Dedifferentiated amniotic fluid mesenchymal stem cell (primary cell): ENCODE measurements at regions not wholly inside any gene's neighbourhood (a gene's known extent, or its start where the extent isn't known, plus 50 kb on each side); places are given as distances from the start of the nearest gene placed in this dataset.
"Not testable (repeated sequence)": the region's sequence is repeated elsewhere in the genome, so short reads cannot be mapped to it uniquely, and the experiment has no call there.

Experiments
- DNase-seq: peaks from one replicate; pipeline ENCODE4 v3.0.0-alpha.2; 2016; ENCODE audit errors: extremely low spot score

DNA sequence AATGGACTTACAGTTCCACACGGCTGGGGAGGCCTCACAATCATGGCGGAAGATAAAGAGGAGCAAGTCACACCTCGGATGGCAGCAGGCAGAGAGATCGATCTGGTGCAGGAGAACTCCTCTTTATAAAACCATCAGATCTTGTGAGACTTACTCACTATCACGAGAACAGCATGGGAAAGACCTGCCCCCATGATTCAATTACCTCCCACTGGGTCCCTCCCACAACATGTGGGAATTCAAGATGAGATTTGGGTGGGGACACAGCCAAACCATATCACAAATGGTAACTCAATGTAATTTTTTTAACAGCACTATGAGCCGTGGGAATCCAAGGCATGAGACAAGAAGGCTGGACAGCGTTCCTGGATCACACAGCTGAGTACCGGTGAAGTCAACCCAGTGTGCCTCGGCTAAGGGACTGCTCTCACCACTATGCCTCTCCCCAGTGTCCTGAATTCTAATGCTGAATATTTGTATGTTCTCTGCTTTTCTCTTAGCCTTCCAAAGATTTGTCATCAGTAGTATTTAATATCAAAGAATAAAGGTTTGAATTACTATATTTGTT, 84.3 kb downstream of the IRS2 start:
- not testable (repeated sequence) for DNase-seq

- no peak for DNase-seq
Measured at GRCh38 chr13:109700176-109700575, 86.2 kb downstream of the IRS2 start.

DNA sequence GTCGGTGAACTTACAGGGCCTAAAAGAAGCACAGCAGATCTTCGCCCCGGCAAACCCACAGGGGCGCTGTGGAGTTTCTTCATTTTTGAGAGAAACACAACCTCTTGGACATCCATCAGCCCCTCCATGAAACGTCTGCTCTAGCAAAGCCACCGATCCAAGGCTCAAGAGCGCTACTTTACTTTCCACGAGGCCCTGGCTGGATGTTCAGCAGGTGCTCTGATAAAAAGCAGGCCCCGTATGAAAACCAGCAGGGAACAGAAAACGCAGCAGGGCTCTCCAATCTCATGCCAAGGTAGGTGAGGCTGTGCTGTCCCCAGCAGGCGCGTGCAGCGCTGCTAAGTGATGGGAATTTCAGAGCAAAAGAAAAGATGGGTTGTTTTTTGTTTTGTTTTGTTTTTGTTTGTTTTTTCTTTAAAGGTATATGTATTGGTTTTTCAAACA, 86.7 kb downstream of the IRS2 start:
- DNase-seq, result no peak

- DNase-seq, result no peak
Measured at GRCh38 chr13:109698779-109699178, 87.6 kb downstream of the IRS2 start.

GRCh38 chr13:109697936-109698335, 88.4 kb downstream of the IRS2 start:
- no peak for DNase-seq

DNA sequence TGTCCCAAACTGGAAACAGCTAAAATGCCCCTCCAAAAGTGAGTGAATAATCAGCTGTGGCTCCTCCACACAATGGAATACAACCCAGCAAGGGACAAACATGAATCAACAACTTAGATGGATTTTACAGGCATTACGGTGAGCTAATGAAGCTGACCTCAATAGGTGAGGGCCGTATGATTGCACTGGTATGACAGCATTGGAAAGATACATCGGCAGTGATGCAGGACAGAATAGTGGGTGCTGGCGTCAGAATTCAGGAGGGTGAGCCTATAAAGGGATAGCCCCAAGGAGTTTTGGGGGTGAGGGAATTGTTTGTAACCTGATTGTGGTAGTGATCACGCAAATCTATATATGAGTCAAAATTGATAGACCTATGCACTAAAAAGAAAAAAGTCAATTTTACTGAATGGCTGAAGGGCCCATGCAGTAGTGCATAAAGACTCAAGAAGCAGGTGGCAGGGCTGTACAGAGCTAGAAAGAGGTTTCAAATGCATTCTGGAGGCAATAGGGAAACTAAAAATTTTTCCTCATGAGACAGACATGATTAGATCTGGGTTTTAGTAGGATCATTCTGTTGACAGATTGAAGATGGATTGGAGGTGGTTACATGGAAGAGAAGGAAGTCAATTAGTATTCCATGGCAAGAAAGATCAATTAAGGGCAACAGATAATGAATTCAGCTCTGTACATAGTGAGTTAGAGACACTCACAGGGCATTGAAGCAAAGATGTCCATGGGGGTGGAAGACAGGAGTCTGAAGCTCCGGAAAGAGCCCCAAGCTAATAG, 90.8 kb downstream of the IRS2 start:
- DNase-seq, result no peak

GRCh38 chr13:109694972-109695371, 91.4 kb downstream of the IRS2 start:
- no peak for DNase-seq

- no peak for DNase-seq
Measured at GRCh38 chr13:109693213-109693612, 93.2 kb downstream of the IRS2 start.

DNA sequence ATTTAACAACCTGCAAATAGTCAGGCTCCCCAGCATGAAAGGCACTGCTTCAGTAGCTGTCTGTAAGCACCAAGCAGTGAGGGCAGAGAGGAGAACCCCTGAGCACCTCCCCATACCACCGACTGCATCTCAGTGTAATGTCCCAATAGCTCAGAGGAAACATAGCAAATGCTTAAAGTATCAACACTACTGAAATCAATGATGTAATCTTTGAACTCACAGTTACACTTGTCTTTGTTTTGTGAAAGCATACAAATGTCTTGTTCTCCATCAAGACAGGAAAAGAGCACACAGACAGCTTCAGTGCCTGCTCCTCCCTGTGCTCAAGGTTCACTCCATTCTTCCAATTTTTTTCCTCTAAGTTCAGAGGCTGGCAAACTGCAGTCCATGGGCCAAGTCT, 94.7 kb downstream of the IRS2 start:
- DNase-seq, result no peak

DNA sequence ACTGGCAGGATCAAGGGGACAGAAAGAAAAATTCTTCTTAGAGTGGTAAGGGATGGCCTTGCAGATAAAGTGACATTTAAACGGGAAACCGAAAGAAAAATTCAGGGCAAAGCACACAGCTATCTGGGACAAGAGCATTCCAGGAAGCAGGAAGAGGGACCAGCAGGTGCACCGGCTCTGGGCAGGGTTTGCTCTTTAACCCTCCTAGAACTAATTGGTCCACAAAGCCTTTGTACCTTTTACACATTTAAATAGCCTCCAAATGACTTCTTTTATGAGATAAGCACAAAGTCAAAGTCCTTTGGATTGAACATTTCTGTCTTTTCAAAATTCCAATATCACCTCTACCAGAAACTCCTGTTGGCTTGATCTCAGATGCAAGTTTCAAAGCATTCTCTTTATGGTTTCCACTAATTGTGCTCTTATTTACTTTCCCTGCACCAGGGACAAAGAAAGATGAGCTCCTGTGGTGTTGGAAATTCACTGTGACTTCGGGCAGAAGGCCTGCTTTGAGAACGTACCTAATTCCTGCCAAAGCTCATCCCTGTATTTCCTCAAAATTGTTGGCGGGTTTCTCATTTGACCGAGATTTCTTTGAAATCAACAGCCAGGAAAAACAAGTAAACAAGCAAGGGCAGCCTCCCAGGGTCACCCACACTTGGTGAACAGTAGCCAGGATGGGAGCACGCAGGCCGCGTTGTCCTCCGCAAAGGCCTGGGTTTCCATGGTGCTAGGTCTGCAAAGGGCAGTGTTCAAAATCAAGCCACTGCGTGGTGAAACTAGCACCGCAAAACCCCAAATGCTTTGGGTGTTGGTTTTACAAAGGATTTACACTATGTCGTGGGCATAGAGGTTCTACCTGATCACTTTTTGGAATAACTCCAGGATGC, 98.6 kb downstream of the IRS2 start:
- no peak for DNase-seq

- DNase-seq, result no peak
Measured at GRCh38 chr13:109685203-109685602, 101.2 kb downstream of the IRS2 start.

- DNase-seq, result no peak
Measured at GRCh38 chr13:109684824-109685202, 101.6 kb downstream of the IRS2 start.

- DNase-seq, result no peak
Measured at GRCh38 chr13:109684084-109684823, 102.1 kb downstream of the IRS2 start.

GRCh38 chr13:109682534-109683244, 103.7 kb downstream of the IRS2 start:
- no peak for DNase-seq

- no peak for DNase-seq
Measured at GRCh38 chr13:109680930-109681329, 105.5 kb downstream of the IRS2 start.

DNA sequence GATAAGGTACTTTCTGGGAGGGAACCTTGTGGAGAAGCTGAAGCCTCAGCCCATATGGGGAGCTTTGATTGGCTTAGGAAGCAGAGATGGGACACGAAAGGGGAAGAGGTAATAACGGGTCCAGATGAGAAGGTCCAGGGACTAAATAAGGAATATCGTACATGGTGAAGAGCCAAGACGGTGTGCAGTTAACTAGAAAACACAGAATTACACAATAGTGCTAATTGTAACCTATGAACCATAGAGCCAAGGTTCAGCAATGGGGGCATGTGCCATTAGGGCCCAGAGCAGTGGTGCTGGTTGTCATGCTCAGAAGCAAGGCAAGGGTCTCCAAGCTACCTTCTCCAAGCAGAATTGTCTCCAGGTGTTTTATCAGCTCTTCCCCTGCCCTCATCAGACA, 106.1 kb downstream of the IRS2 start:
- no peak for DNase-seq

GRCh38 chr13:109678459-109678858, 107.9 kb downstream of the IRS2 start:
- no peak for DNase-seq

GRCh38 chr13:109677206-109677605, 109.2 kb downstream of the IRS2 start:
- DNase-seq, result no peak

GRCh38 chr13:109673477-109673876, 112.9 kb downstream of the IRS2 start:
- no peak for DNase-seq

DNA sequence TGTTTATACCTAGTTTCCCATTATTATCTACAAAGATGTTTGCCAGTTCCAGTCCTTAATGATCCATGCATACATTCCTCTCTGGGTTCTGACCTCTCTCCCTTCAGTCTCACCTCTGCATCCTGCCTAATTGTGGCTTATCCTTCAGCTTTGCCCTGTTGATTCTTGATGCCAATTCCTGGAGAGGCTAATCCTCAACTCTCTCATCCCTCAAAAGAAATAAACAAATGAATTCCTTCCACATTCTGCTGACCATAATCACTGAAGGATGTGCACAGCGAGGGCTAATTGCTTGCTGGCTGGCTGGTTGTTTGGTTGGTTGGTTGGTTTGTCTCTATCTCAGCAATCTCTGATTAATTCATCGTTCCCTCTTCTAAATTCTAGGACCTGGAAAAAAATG, 113.8 kb downstream of the IRS2 start:
- DNase-seq, result peak; percentile 28

- DNase-seq, result no peak
Measured at GRCh38 chr13:109671919-109672318, 114.5 kb downstream of the IRS2 start.
